Aorta (tissue), 5 donors: ENCODE measurements at regions not wholly inside any gene's neighbourhood (a gene's known extent, or its start where the extent isn't known, plus 50 kb on each side); places are given as distances from the start of the nearest gene placed in this dataset.

Experiments
- ATAC-seq: fragments of 200-7000 bp; cut with Tn5 transposase; one replicate; pipeline ENCODE4 v1.9.1; 2022; ENCODE audit warnings: moderate library complexity; ENCODE audit not compliant: low FRiP score
- DNase-seq, 2 donors: peaks; one replicate each; pipeline ENCODE4 v3.0.0-alpha.2; 2020
- H3K27ac ChIP-seq, 2 donors: one replicate each; pipeline ENCODE4 v1.5.1; 2013; ENCODE audit warnings: low read length in 2 of 2, mild to moderate bottlenecking in 2 of 2, moderate library complexity in 2 of 2, control low read depth in 1 of 2, inconsistent platforms in 1 of 2, low read depth in 1 of 2
- H3K27me3 ChIP-seq, 2 donors: one replicate each; pipeline ENCODE4 v1.6.1; 2013; ENCODE audit warnings: control low read depth in 1 of 2, low read length in 1 of 2, mild to moderate bottlenecking in 1 of 2, moderate library complexity in 1 of 2; ENCODE audit not compliant: insufficient read depth in 2 of 2, control insufficient read depth in 1 of 2
- H3K36me3 ChIP-seq, 2 donors: one replicate each; pipeline ENCODE4 v1.6.1; 2013; ENCODE audit warnings: control low read depth in 1 of 2, low read length in 1 of 2, mild to moderate bottlenecking in 1 of 2; ENCODE audit not compliant: insufficient read depth in 2 of 2, control insufficient read depth in 1 of 2
- H3K4me1 ChIP-seq, 2 donors: one replicate each; pipeline ENCODE4 v1.6.1; 2013; ENCODE audit warnings: low read length in 2 of 2, control low read depth in 1 of 2, mild to moderate bottlenecking in 1 of 2, moderate library complexity in 1 of 2; ENCODE audit not compliant: insufficient read depth in 2 of 2, control insufficient read depth in 1 of 2
- H3K4me3 ChIP-seq, 2 donors: one replicate each; pipeline ENCODE4 v1.5.1; 2013; ENCODE audit warnings: low read length in 2 of 2, control low read depth in 1 of 2, mild to moderate bottlenecking in 1 of 2
- H3K9me3 ChIP-seq: one replicate; pipeline ENCODE4 v1.6.1; 2013; ENCODE audit warnings: mild to moderate bottlenecking, low read length; ENCODE audit not compliant: control insufficient read depth
- WGBS, 2 donors: extraction: QIAGEN DNeasy Blood & Tissue Kit; methylation state at CpG; one replicate each; pipeline ENCODE4 v1.1.7; 2013; 5-methylcytosine and 5-hydroxymethylcytosine counted together
- intact Hi-C, 2 donors: fragments of 100-400 bp; cut with DNase I; formaldehyde crosslinking; loops; one replicate each; pipeline versions ENCODE4 v1.14.2 to v1.15.0; 2022
- donor health status: healthy with polysubstance abuse.
- donor health status: Bipolar disorder and iron deficiency.
- donor health status: DM: no; HTN: no; CAD: no.
- donor health status: DM: no; HTN: no; CAD: no.
- donor health status: DM: yes; HTN: yes; CAD: no.

GRCh38 chr5:74226716-74227485 is 413.6 kb downstream of the ENC1 start:
- no peak for ATAC-seq
- peaks cover 0 to 3% of the 10 kb centered on the region in 2 donors for H3K4me1 ChIP-seq
- H3K27ac ChIP-seq = no peak overlapping the region
- H3K9me3 ChIP-seq = no peaks in the 10 kb centered on the region
- H3K27me3 ChIP-seq = no peaks in the 10 kb centered on the region
- no peak overlapping the region for H3K4me3 ChIP-seq
- 13 to 21% methylated on average over 4 of the region's 4 CpGs for WGBS, 2 donors
- intact Hi-C loops = no loop called here
- no peaks in the 10 kb centered on the region for H3K36me3 ChIP-seq
- DNase-seq = no peak

- Histone ChIP-seq H3K27me3 (no peaks in the 10 kb centered on the region), H3K4me1 (peaks cover 0 to 3% of the 10 kb centered on the region in 2 donors), H3K27ac (no peak overlapping the region), H3K4me3 (no peak overlapping the region), H3K36me3 (no peaks in the 10 kb centered on the region), H3K9me3 (no peaks in the 10 kb centered on the region)
- intact Hi-C loops = no loop called here
- ATAC-seq (no peak), DNase-seq (no peak)
Observed at GRCh38 chr5:74225587-74225986, 414.9 kb downstream of the ENC1 start.

DNA sequence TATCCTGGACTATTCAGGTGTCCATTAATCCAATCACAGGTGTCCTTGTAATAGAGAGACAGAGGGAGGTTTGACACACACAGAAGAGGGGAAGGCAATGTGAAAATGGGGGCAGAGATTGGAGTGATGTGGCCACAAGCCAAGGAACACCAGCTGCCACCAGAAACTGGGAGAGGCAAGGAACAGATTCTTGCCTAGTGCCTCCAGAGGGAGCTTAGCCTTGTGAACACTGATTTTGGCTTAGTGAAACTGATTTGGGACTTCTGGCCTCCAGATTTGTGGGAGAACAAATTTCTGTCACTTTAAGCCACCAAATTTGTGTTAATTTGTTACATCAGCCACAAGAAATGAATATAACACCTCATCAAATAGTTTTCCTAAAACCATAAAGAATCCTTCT is 416.2 kb downstream of the ENC1 start:
- Histone ChIP-seq H3K4me1 (peaks cover 0 to 3% of the 10 kb centered on the region in 2 donors), H3K9me3 (no peaks in the 10 kb centered on the region), H3K36me3 (no peaks in the 10 kb centered on the region), H3K4me3 (no peak overlapping the region), H3K27me3 (no peaks in the 10 kb centered on the region), H3K27ac (no peak overlapping the region)
- DNase-seq (no peak), ATAC-seq (no peak)
- intact Hi-C loops = no loop called here

- no peaks in the 10 kb centered on the region for H3K36me3 ChIP-seq
- no peaks in the 10 kb centered on the region for H3K27me3 ChIP-seq
- no peak for ATAC-seq
- H3K4me3 ChIP-seq = no peak overlapping the region
- DNase-seq = no peak
- H3K9me3 ChIP-seq = no peaks in the 10 kb centered on the region
- intact Hi-C loops = no loop called here
- WGBS, 2 donors = 88 to 91% methylated on average over 1 of the region's 1 CpG
- peaks cover 0 to 3% of the 10 kb centered on the region in 2 donors for H3K4me1 ChIP-seq
- H3K27ac ChIP-seq = no peak overlapping the region
Observed at GRCh38 chr5:74222806-74223205, 417.7 kb downstream of the ENC1 start.

- Histone ChIP-seq H3K4me3 (no peak overlapping the region), H3K27ac (no peak overlapping the region), H3K9me3 (no peaks in the 10 kb centered on the region), H3K27me3 (no peaks in the 10 kb centered on the region), H3K36me3 (no peaks in the 10 kb centered on the region), H3K4me1 (no peaks in the 10 kb centered on the region)
- DNase-seq (no peak), ATAC-seq (no peak)
- WGBS, 2 donors = 93% methylated on average over 5 of the region's 5 CpGs
- intact Hi-C loops = no loop called here
Observed at GRCh38 chr5:74221413-74221812, 419.1 kb downstream of the ENC1 start.

DNA sequence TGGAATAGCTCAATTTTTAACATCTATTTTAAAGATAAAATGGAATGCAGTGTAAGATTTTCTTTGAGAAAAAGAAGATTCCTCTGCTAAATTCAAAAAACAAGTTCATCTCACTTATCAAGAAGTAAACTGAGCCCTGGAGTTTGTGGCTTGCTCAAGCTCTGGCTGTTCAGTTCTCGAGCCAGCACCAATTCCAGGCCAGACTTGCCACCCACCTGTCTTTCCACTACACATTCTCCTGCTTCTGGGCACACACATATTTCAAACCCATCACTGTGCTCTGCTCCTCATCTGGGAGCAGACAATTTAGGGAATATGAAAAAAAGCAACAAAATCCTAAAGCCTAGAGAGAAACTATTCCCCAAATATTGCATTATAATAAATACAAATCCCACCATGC is 424.5 kb downstream of the ENC1 start:
- peaks cover 0 to 2% of the 10 kb centered on the region in 2 donors for H3K27me3 ChIP-seq
- H3K9me3 ChIP-seq = no peaks in the 10 kb centered on the region
- WGBS, 2 donors = 92 to 94% methylated on average over 1 of the region's 1 CpG
- no peak overlapping the region for H3K27ac ChIP-seq
- intact Hi-C loops = no loop called here
- no peaks in the 10 kb centered on the region for H3K4me1 ChIP-seq
- H3K36me3 ChIP-seq = no peaks in the 10 kb centered on the region
- ATAC-seq = no peak
- DNase-seq = no peak
- no peak overlapping the region for H3K4me3 ChIP-seq

DNA sequence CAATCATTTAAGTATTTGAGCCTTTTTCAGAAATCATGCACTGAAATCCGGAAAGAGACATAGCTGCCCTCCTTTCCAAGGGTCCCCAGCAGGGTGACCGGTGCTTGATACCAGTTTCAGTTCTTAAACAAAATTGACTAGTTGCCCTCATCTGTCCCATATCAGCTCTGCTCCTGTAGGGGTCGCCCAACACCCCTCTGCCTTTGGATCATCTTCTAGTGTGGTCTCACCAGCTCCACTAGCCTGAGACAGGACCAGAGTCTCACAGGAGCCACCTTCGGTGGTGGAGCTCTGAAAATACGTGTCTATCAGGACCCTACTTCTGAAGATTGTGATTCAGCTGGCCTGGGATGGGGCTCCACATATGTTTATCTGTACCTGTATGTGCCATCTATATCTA is 428.2 kb downstream of the ENC1 start:
- intact Hi-C loops = no loop called here
- Histone ChIP-seq H3K4me1 (no peaks in the 10 kb centered on the region), H3K9me3 (no peaks in the 10 kb centered on the region), H3K27me3 (peaks cover 0 to 2% of the 10 kb centered on the region in 2 donors), H3K36me3 (no peaks in the 10 kb centered on the region), H3K4me3 (no peak overlapping the region), H3K27ac (no peak overlapping the region)
- 84 to 88% methylated on average over 5 of the region's 5 CpGs for WGBS, 2 donors
- DNase-seq (no peak), ATAC-seq (no peak)

GRCh38 chr5:74209571-74209970 is 431.0 kb downstream of the ENC1 start:
- Histone ChIP-seq H3K9me3 (no peaks in the 10 kb centered on the region), H3K4me1 (peaks cover 3 to 4% of the 10 kb centered on the region in 2 donors), H3K36me3 (no peaks in the 10 kb centered on the region), H3K4me3 (no peak overlapping the region), H3K27me3 (peaks cover 0 to 2% of the 10 kb centered on the region in 2 donors), H3K27ac (no peak overlapping the region)
- ATAC-seq = no peak
- DNase-seq = no peak
- WGBS, 2 donors = 89 to 91% methylated on average over 2 of the region's 2 CpGs
- intact Hi-C loops = loop anchor here (10.0 kb wide), 1 partner anchor 155 kb away; no protein-coding TSS in a partner anchor
